PC-9 (cell line): ENCODE measurements at regions not wholly inside any gene's neighbourhood (a gene's known extent, or its start where the extent isn't known, plus 50 kb on each side); places are given as distances from the start of the nearest gene placed in this dataset.

Experiments
- BruUV-seq: library from RNA; stranded (reverse); fragments of 400-500 nt; replicated peaks from 2 replicates; lab custom pipeline; 2021; lab: Mats Ljungman, UMichigan
- CTCF ChIA-PET: fragments of 300-600 bp; sonication (Branson Sonifier 250); formaldehyde crosslinking; loops from one replicate; lab custom pipeline; 2022; ENCODE audit warnings: antibody characterized with exemption; lab: Charles Lee
- POLR2A ChIA-PET: fragments of 300-600 bp; sonication (Branson Sonifier 250); formaldehyde crosslinking; loops from one replicate; lab custom pipeline; 2022; ENCODE audit warnings: antibody characterized with exemption; ENCODE audit not compliant: unreplicated experiment; lab: Charles Lee
- DNase-seq, 2 experiments: peaks; one replicate each; pipeline versions ENCODE4 v3.0.0 to v3.0.0-alpha.2; 2015 to 2022; ENCODE audit warnings: mixed read lengths in 1 of 2
- H2AFZ ChIP-seq: fragments of 200-600 bp; sonication (generic); 2 replicates; pipeline ENCODE4 v1.8.1; 2017; ENCODE audit warnings: antibody characterized with exemption
- H3F3A ChIP-seq: fragments of 200-600 bp; sonication (generic); 2 replicates; pipeline ENCODE4 v1.8.1; 2017; ENCODE audit warnings: antibody characterized with exemption, mild to moderate bottlenecking, low read depth; ENCODE audit not compliant: insufficient read depth
- H3K27ac ChIP-seq: fragments of 200-600 bp; sonication (generic); 2 replicates; pipeline ENCODE4 v1.6.1; 2016; ENCODE audit warnings: mixed run types
- H3K27me3 ChIP-seq: fragments of 200-600 bp; sonication (generic); 2 replicates; pipeline ENCODE4 v1.6.1; 2016; ENCODE audit warnings: low read depth, mixed run types; ENCODE audit not compliant: insufficient read depth
- H3K36me3 ChIP-seq: fragments of 200-600 bp; sonication (generic); 2 replicates; pipeline ENCODE4 v1.6.1; 2016; ENCODE audit warnings: low read depth, mixed run types
- H3K4me1 ChIP-seq: fragments of 200-600 bp; sonication (generic); replicated peaks from 2 replicates; pipeline ENCODE4 v1.6.1; 2016; ENCODE audit warnings: mixed run types; ENCODE audit not compliant: insufficient read depth
- H3K4me2 ChIP-seq: fragments of 200-600 bp; sonication (generic); 2 replicates; pipeline ENCODE4 v1.6.1; 2017; ENCODE audit warnings: mixed run types
- H3K4me3 ChIP-seq: fragments of 200-600 bp; sonication (generic); 2 replicates; pipeline ENCODE4 v1.6.1; 2016; ENCODE audit warnings: mixed run types
- H3K79me2 ChIP-seq: fragments of 200-600 bp; sonication (generic); 2 replicates; pipeline ENCODE4 v1.6.1; 2017; ENCODE audit warnings: low read depth, mixed run types
- H3K9me2 ChIP-seq: fragments of 200-600 bp; sonication (generic); 2 replicates; pipeline ENCODE4 v1.8.1; 2017; ENCODE audit warnings: mild to moderate bottlenecking; ENCODE audit not compliant: insufficient read depth
- H3K9me3 ChIP-seq: fragments of 200-600 bp; sonication (generic); 2 replicates; pipeline ENCODE4 v1.8.1; 2016; ENCODE audit warnings: low read depth; ENCODE audit not compliant: insufficient read depth
- H4K20me1 ChIP-seq: fragments of 200-600 bp; sonication (generic); 2 replicates; pipeline ENCODE4 v1.8.1; 2017; ENCODE audit not compliant: insufficient read depth
- CTCF ChIP-seq: fragments of 200-600 bp; sonication (generic); conservative IDR thresholded peaks from 2 replicates; pipeline ENCODE4 v1.6.1; 2017; ENCODE audit warnings: mixed run types, antibody characterized with exemption, mild to moderate bottlenecking, moderate library complexity
- EZH2 ChIP-seq: fragments of 200-600 bp; sonication (generic); IDR thresholded peaks from 2 replicates; pipeline ENCODE4 v1.8.0; 2017; ENCODE audit warnings: antibody characterized with exemption, low read depth
- intact Hi-C: fragments of 100-400 bp; cut with micrococcal nuclease; formaldehyde crosslinking; loops from one replicate; pipeline ENCODE4 v1.10.0; 2022; ENCODE audit not compliant: unreplicated experiment

GRCh38 chr16:6009151-6009550, 911.6 kb upstream of the EEF2KMT start:
- Histone ChIP-seq H3K4me1 (no peaks in the 10 kb centered on the region), H3K9me2 (no peaks in the 10 kb centered on the region), H4K20me1 (no peaks in the 10 kb centered on the region), H3K27me3 (no peaks in the 10 kb centered on the region), H3F3A (no peaks in the 10 kb centered on the region), H3K36me3 (no peaks in the 10 kb centered on the region), H2AFZ (no peak overlapping the region), H3K79me2 (no peaks in the 10 kb centered on the region), H3K27ac (no peak overlapping the region), H3K4me3 (no peak overlapping the region), H3K4me2 (no peak overlapping the region), H3K9me3 (no peaks in the 10 kb centered on the region)
- CTCF ChIA-PET, result no interaction called here
- TF ChIP-seq EZH2 (no peak), CTCF (no peak)
- POLR2A ChIA-PET, result no interaction called here
- DNase-seq, result no peak
- intact Hi-C loops, result no loop called here
- BruUV-seq, result no TSS peak

GRCh38 chr16:6008670-6009069, 911.1 kb upstream of the EEF2KMT start:
- no peaks in the 10 kb centered on the region for H3F3A ChIP-seq
- no peak overlapping the region for H2AFZ ChIP-seq
- H3K4me3 ChIP-seq, result no peak overlapping the region
- CTCF ChIA-PET, result no interaction called here
- no peaks in the 10 kb centered on the region for H3K27me3 ChIP-seq
- no peak overlapping the region for H3K27ac ChIP-seq
- H3K9me3 ChIP-seq, result no peaks in the 10 kb centered on the region
- H4K20me1 ChIP-seq, result no peaks in the 10 kb centered on the region
- H3K4me2 ChIP-seq, result no peak overlapping the region
- TF ChIP-seq EZH2 (no peak), CTCF (no peak)
- no peaks in the 10 kb centered on the region for H3K36me3 ChIP-seq
- no peaks in the 10 kb centered on the region for H3K9me2 ChIP-seq
- intact Hi-C loops, result no loop called here
- no peaks in the 10 kb centered on the region for H3K79me2 ChIP-seq
- POLR2A ChIA-PET, result no interaction called here
- H3K4me1 ChIP-seq, result no peaks in the 10 kb centered on the region
- no peak for DNase-seq
- BruUV-seq, result no TSS peak

GRCh38 chr16:5993356-5993755, 895.8 kb upstream of the EEF2KMT start:
- Histone ChIP-seq H3F3A (no peaks in the 10 kb centered on the region), H3K9me3 (no peaks in the 10 kb centered on the region), H3K36me3 (no peaks in the 10 kb centered on the region), H3K27me3 (no peaks in the 10 kb centered on the region), H3K4me2 (no peak overlapping the region), H2AFZ (no peak overlapping the region), H3K27ac (no peak overlapping the region), H3K4me3 (no peak overlapping the region), H4K20me1 (no peaks in the 10 kb centered on the region), H3K9me2 (no peaks in the 10 kb centered on the region), H3K4me1 (no peaks in the 10 kb centered on the region), H3K79me2 (no peaks in the 10 kb centered on the region)
- BruUV-seq, result no TSS peak
- CTCF ChIA-PET, result no interaction called here
- no peak for DNase-seq
- TF ChIP-seq CTCF (no peak), EZH2 (no peak)
- intact Hi-C loops, result no loop called here
- POLR2A ChIA-PET, result no interaction called here
